Activated naive CD4-positive, alpha-beta T cell treated with anti-CD3 and anti-CD28 coated beads, Interleukin-2, amount 50 U/mL, for 72 hours (primary cell): ENCODE measurements at regions not wholly inside any gene's neighbourhood (a gene's known extent, or its start where the extent isn't known, plus 50 kb on each side); places are given as distances from the start of the nearest gene placed in this dataset.

ENCODE experiments used
- ATAC-seq, 2 donors: fragments of 150-1000 bp; cut with Tn5 transposase; 2 replicates each; pipeline ENCODE4 v1.10.0; 2021; ENCODE audit warnings: mild to moderate bottlenecking in 2 of 2, moderate library complexity in 2 of 2
- DNase-seq, 2 donors: peaks; one replicate each; pipeline ENCODE4 v3.0.0; 2021 to 2022; ENCODE audit warnings: low spot score in 2 of 2
- H3K27ac Mint-ChIP-seq, 2 donors: one replicate each; pipeline ENCODE4 v1.8.0; 2022; ENCODE audit warnings: mild to moderate bottlenecking in 2 of 2, mixed read lengths in 2 of 2
- H3K36me3 Mint-ChIP-seq, 2 donors: one replicate each; pipeline ENCODE4 v1.8.0; 2022; ENCODE audit warnings: mixed read lengths in 2 of 2
- H3K9me3 Mint-ChIP-seq, 2 donors: one replicate each; pipeline ENCODE4 v1.8.0; 2022; ENCODE audit warnings: mixed read lengths in 2 of 2

- Mint-ChIP-seq H3K27ac (no peak overlapping the region), H3K36me3 (no peaks in the 10 kb centered on the region), H3K9me3 (no peaks in the 10 kb centered on the region)
- DNase-seq (no peak), ATAC-seq (no peak)
Observed at GRCh38 chr12:98244136-98244535, 271.3 kb upstream of the TMPO start.

GRCh38 chr12:98253207-98254037 is 262.0 kb upstream of the TMPO start:
- Mint-ChIP-seq H3K36me3 (no peaks in the 10 kb centered on the region), H3K27ac (no peak overlapping the region), H3K9me3 (no peaks in the 10 kb centered on the region)
- ATAC-seq (no peak), DNase-seq (no peak)

- Mint-ChIP-seq H3K36me3 (no peaks in the 10 kb centered on the region), H3K27ac (no peak overlapping the region)
- no peak for ATAC-seq
Observed at GRCh38 chr12:98256830-98257229, 258.6 kb upstream of the TMPO start.

GRCh38 chr12:98259693-98260092 is 255.7 kb upstream of the TMPO start:
- no peaks in the 10 kb centered on the region for H3K36me3 Mint-ChIP-seq
- no peak overlapping the region for H3K27ac Mint-ChIP-seq
- H3K9me3 Mint-ChIP-seq, result no peaks in the 10 kb centered on the region
- no peak for ATAC-seq
- no peak for DNase-seq

More at GRCh38 chr12:98256830-98257229, 258.6 kb upstream of the TMPO start:
- DNase-seq, result no peak
- H3K9me3 Mint-ChIP-seq, result no peaks in the 10 kb centered on the region

- ATAC-seq (no peak), DNase-seq (no peak)
- Mint-ChIP-seq H3K27ac (no peak overlapping the region), H3K9me3 (no peaks in the 10 kb centered on the region), H3K36me3 (no peaks in the 10 kb centered on the region)
Observed at GRCh38 chr12:98260276-98260675, 255.1 kb upstream of the TMPO start.

GRCh38 chr12:98262902-98263301 is 252.5 kb upstream of the TMPO start:
- Mint-ChIP-seq H3K36me3 (peaks cover 0 to 2% of the 10 kb centered on the region in 2 donors), H3K27ac (no peak overlapping the region), H3K9me3 (peaks cover 2 to 8% of the 10 kb centered on the region in 2 donors)
- ATAC-seq, result no peak
- DNase-seq, result no peak

GRCh38 chr12:98274430-98275130 is 240.8 kb upstream of the TMPO start:
- no peak for DNase-seq
- no peaks in the 10 kb centered on the region for H3K36me3 Mint-ChIP-seq
- H3K27ac Mint-ChIP-seq, result no peak overlapping the region
- no peaks in the 10 kb centered on the region for H3K9me3 Mint-ChIP-seq
- no peak for ATAC-seq

GRCh38 chr12:98275131-98275475 is 240.3 kb upstream of the TMPO start:
- no peak for DNase-seq
- ATAC-seq, result no peak
- H3K27ac Mint-ChIP-seq, result no peak overlapping the region
- no peaks in the 10 kb centered on the region for H3K9me3 Mint-ChIP-seq
- no peaks in the 10 kb centered on the region for H3K36me3 Mint-ChIP-seq

GRCh38 chr12:98280152-98280551 is 235.2 kb upstream of the TMPO start:
- H3K36me3 Mint-ChIP-seq, result no peaks in the 10 kb centered on the region
- no peak for ATAC-seq
- no peak overlapping the region for H3K27ac Mint-ChIP-seq
- H3K9me3 Mint-ChIP-seq, result no peaks in the 10 kb centered on the region
- no peak for DNase-seq

GRCh38 chr12:98280621-98281020 is 234.8 kb upstream of the TMPO start:
- ATAC-seq, result no peak
- H3K36me3 Mint-ChIP-seq, result no peaks in the 10 kb centered on the region
- H3K27ac Mint-ChIP-seq, result no peak overlapping the region
- no peaks in the 10 kb centered on the region for H3K9me3 Mint-ChIP-seq
- DNase-seq, result no peak

GRCh38 chr12:98291828-98292227 is 223.6 kb upstream of the TMPO start:
- no peak for ATAC-seq
- no peak for DNase-seq
- Mint-ChIP-seq H3K27ac (no peak overlapping the region), H3K36me3 (no peaks in the 10 kb centered on the region), H3K9me3 (no peaks in the 10 kb centered on the region)

GRCh38 chr12:98294051-98294805 is 221.2 kb upstream of the TMPO start:
- no peak for ATAC-seq
- no peaks in the 10 kb centered on the region for H3K36me3 Mint-ChIP-seq
- H3K27ac Mint-ChIP-seq, result no peak overlapping the region
- DNase-seq, result no peak
- H3K9me3 Mint-ChIP-seq, result no peaks in the 10 kb centered on the region

GRCh38 chr12:98295681-98296080 is 219.7 kb upstream of the TMPO start:
- no peaks in the 10 kb centered on the region for H3K36me3 Mint-ChIP-seq
- DNase-seq (no peak), ATAC-seq (no peak)
- no peaks in the 10 kb centered on the region for H3K9me3 Mint-ChIP-seq
- H3K27ac Mint-ChIP-seq, result no peak overlapping the region

- Mint-ChIP-seq H3K36me3 (no peaks in the 10 kb centered on the region), H3K9me3 (no peaks in the 10 kb centered on the region), H3K27ac (no peak overlapping the region)
- DNase-seq, result no peak
- ATAC-seq, result no peak
Observed at GRCh38 chr12:98296462-98297079, 218.8 kb upstream of the TMPO start.

- H3K36me3 Mint-ChIP-seq, result no peaks in the 10 kb centered on the region
- no peak overlapping the region for H3K27ac Mint-ChIP-seq
- H3K9me3 Mint-ChIP-seq, result no peaks in the 10 kb centered on the region
- ATAC-seq (no peak), DNase-seq (no peak)
Observed at GRCh38 chr12:98297538-98297937, 217.9 kb upstream of the TMPO start.

GRCh38 chr12:98308141-98308540 is 207.2 kb upstream of the TMPO start:
- Mint-ChIP-seq H3K27ac (no peak overlapping the region), H3K36me3 (no peaks in the 10 kb centered on the region), H3K9me3 (peaks cover 0 to 5% of the 10 kb centered on the region in 2 donors)
- ATAC-seq (no peak), DNase-seq (no peak)
